HG03378 (cell line): ENCODE measurements at regions not wholly inside any gene's neighbourhood (a gene's known extent, or its start where the extent isn't known, plus 50 kb on each side); places are given as distances from the start of the nearest gene placed in this dataset.

Experiments used
- ATAC-seq: cut with Tn5 transposase; IDR thresholded peaks from one replicate; pipeline ENCODE4 v1.9.1; 2021; ENCODE audit warnings: mild to moderate bottlenecking, moderate library complexity; ENCODE audit not compliant: unreplicated experiment

GRCh38 chr1:214977700-214978374, 104.7 kb upstream of the KCNK2 start:
- ATAC-seq = no peak

GRCh38 chr1:214979191-214979590, 103.3 kb upstream of the KCNK2 start:
- ATAC-seq = no peak

GRCh38 chr1:214980921-214981320, 101.6 kb upstream of the KCNK2 start:
- ATAC-seq = no peak

- no peak for ATAC-seq
Measured at GRCh38 chr1:214983126-214983869, 99.2 kb upstream of the KCNK2 start.

- ATAC-seq = no peak
Measured at GRCh38 chr1:214989341-214989740, 93.2 kb upstream of the KCNK2 start.

- ATAC-seq = no peak
Measured at GRCh38 chr1:214990619-214991018, 91.9 kb upstream of the KCNK2 start.

GRCh38 chr1:214991691-214992315, 90.7 kb upstream of the KCNK2 start:
- ATAC-seq = no peak

- ATAC-seq = no peak
Measured at GRCh38 chr1:214993419-214993818, 89.1 kb upstream of the KCNK2 start.

GRCh38 chr1:214997685-214998084, 84.9 kb upstream of the KCNK2 start:
- no peak for ATAC-seq

GRCh38 chr1:215001419-215002021, 81.0 kb upstream of the KCNK2 start:
- ATAC-seq = peak; percentile 96

GRCh38 chr1:215002471-215002870, 80.1 kb upstream of the KCNK2 start:
- no peak for ATAC-seq

- ATAC-seq = no peak
Measured at GRCh38 chr1:215003686-215004085, 78.9 kb upstream of the KCNK2 start.

- ATAC-seq = no peak
Measured at GRCh38 chr1:215004121-215004827, 78.3 kb upstream of the KCNK2 start.

GRCh38 chr1:215005078-215005477, 77.5 kb upstream of the KCNK2 start:
- ATAC-seq = no peak

GRCh38 chr1:215005656-215006345, 76.7 kb upstream of the KCNK2 start:
- no peak for ATAC-seq

GRCh38 chr1:215007880-215008279, 74.7 kb upstream of the KCNK2 start:
- no peak for ATAC-seq

- ATAC-seq = no peak
Measured at GRCh38 chr1:215018555-215018954, 64.0 kb upstream of the KCNK2 start.

- no peak for ATAC-seq
Measured at GRCh38 chr1:215022204-215022603, 60.3 kb upstream of the KCNK2 start.

GRCh38 chr1:215022741-215023141, 59.8 kb upstream of the KCNK2 start:
- no peak for ATAC-seq

GRCh38 chr1:215023155-215023832, 59.2 kb upstream of the KCNK2 start:
- no peak for ATAC-seq
